ENCODE measurements at regions not wholly inside any gene's neighbourhood (a gene's known extent, or its start where the extent isn't known, plus 50 kb on each side); places are given as distances from the start of the nearest gene placed in this dataset.

DNA sequence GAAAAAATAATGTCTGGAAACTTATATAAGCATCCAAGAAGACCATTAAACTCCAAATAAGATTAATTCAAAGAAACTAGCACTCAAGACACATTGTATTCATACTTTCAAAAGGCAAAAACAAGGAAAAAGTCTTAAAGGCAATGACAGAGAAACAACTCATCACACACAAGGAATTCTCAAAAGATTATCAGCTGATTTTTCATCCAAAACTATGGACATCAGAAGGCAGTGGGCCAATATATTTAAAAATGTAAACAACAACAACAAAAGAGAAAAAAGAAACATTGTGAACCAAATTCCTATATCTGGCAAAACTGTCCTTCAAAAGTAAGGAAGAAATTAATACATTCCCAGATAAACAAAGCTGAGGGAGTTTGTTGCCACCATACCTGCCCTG is 711.4 kb upstream of the GALNTL6 start:
- no peak for DNase-seq (ENCODE audit: low read depth, low spot score)
- no peak overlapping the region for H3K4me2 ChIP-seq (ENCODE audit: low read length)
- BruUV-seq (replicated peaks): no TSS peak
- no peaks in the 10 kb centered on the region for H3K4me1 ChIP-seq (ENCODE audit: control insufficient read depth in 1 of 2, insufficient read depth in 2 of 2, low read length in 2 of 2)
- ATAC-seq: no peak
- H3K9me2 ChIP-seq (ENCODE audit: insufficient read depth): no peaks in the 10 kb centered on the region
- H4K20me1 ChIP-seq (ENCODE audit: insufficient read depth): no peaks in the 10 kb centered on the region
- TF ChIP-seq POLR2AphosphoS5 (IDR thresholded peaks at IDR 0.05; ENCODE audit: low read depth, low read length) (no peak), CBX3 (IDR thresholded peaks at IDR 0.05; ENCODE audit: low read depth) (peak; percentile 63; the same call in 1 of the 2 replicates)
- H3K9ac ChIP-seq (ENCODE audit: low read length): no peak overlapping the region
- no peak overlapping the region for H2AFZ ChIP-seq (ENCODE audit: low read depth, low read length, poor library complexity, severe bottlenecking)
- POLR2A ChIA-PET: no interaction called here
- no peaks in the 10 kb centered on the region for H3K27me3 ChIP-seq (ENCODE audit: insufficient read depth, low read length)
- no peak overlapping the region for H3K27ac ChIP-seq (ENCODE audit: low read depth, low read length)
- H3K79me2 ChIP-seq (ENCODE audit: insufficient read depth, low read length): no peaks in the 10 kb centered on the region
- H3K4me3 ChIP-seq (replicated peaks in 1 of 2; ENCODE audit: low read depth in 1 of 2, low read length in 2 of 2): no peak overlapping the region
- intact Hi-C loops (cut with micrococcal nuclease): no loop called here
- CTCF ChIA-PET: no interaction called here
- H3K9me3 ChIP-seq (ENCODE audit: control insufficient read depth in 1 of 2, insufficient read depth in 1 of 2, low read depth in 1 of 2, low read length in 2 of 2): 0 out of 4 replicates have a peak, but pooled peaks cover 6 to 9% of the 10 kb centered on the region in 2 experiments
- RAD21 ChIA-PET (ENCODE audit: low non-redundant PET in 1 of 2, low total read pairs in 2 of 2, uncharacterized antibody in 2 of 2, unreplicated experiment in 2 of 2): no interaction called here
- no peaks in the 10 kb centered on the region for H3K36me3 ChIP-seq (ENCODE audit: control insufficient read depth in 1 of 2, insufficient read depth in 2 of 2, low read length in 2 of 2)

- H3K4me1 ChIP-seq (ENCODE audit: control insufficient read depth in 1 of 2, insufficient read depth in 2 of 2, low read length in 2 of 2): no peaks in the 10 kb centered on the region
- no peaks in the 10 kb centered on the region for H3K36me3 ChIP-seq (ENCODE audit: control insufficient read depth in 1 of 2, insufficient read depth in 2 of 2, low read length in 2 of 2)
- ChIA-PET CTCF (no interaction called here), POLR2A (no interaction called here), RAD21 (ENCODE audit: low non-redundant PET in 1 of 2, low total read pairs in 2 of 2, uncharacterized antibody in 2 of 2, unreplicated experiment in 2 of 2) (no interaction called here)
- H2AFZ ChIP-seq (ENCODE audit: low read depth, low read length, poor library complexity, severe bottlenecking): no peak overlapping the region
- no peak for DNase-seq (ENCODE audit: low read depth, low spot score)
- no peak overlapping the region for H3K4me2 ChIP-seq (ENCODE audit: low read length)
- no peaks in the 10 kb centered on the region for H3K9me2 ChIP-seq (ENCODE audit: insufficient read depth)
- H3K4me3 ChIP-seq (replicated peaks in 1 of 2; ENCODE audit: low read depth in 1 of 2, low read length in 2 of 2): no peak overlapping the region
- no peaks in the 10 kb centered on the region for H4K20me1 ChIP-seq (ENCODE audit: insufficient read depth)
- intact Hi-C loops (cut with micrococcal nuclease): no loop called here
- H3K9me3 ChIP-seq (ENCODE audit: control insufficient read depth in 1 of 2, insufficient read depth in 1 of 2, low read depth in 1 of 2, low read length in 2 of 2): no peaks in the 10 kb centered on the region
- no peaks in the 10 kb centered on the region for H3K27me3 ChIP-seq (ENCODE audit: insufficient read depth, low read length)
- no peak for ATAC-seq
- H3K9ac ChIP-seq (ENCODE audit: low read length): no peak overlapping the region
- no peak overlapping the region for H3K27ac ChIP-seq (ENCODE audit: low read depth, low read length)
- H3K79me2 ChIP-seq (ENCODE audit: insufficient read depth, low read length): no peaks in the 10 kb centered on the region
- no TSS peak for BruUV-seq (replicated peaks)
- TF ChIP-seq ZNF274 (IDR thresholded peaks at IDR 0.05; ENCODE audit: low read depth, low read length): no peak
- no peak for TF ChIP-seq TCF7L2 (IDR thresholded peaks at IDR 0.05; ENCODE audit: borderline replicate concordance, extremely low read depth, insufficient read depth, insufficient read length)
- TF ChIP-seq YY1 (IDR thresholded peaks at IDR 0.05; ENCODE audit: extremely low read depth, insufficient replicate concordance, low read depth, low read length): no peak
- TF ChIP-seq, protein P1, sequence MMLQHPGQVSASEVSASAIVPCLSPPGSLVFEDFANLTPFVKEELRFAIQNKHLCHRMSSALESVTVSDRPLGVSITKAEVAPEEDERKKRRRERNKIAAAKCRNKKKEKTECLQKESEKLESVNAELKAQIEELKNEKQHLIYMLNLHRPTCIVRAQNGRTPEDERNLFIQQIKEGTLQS (IDR thresholded peaks at IDR 0.05): no peak
- TF ChIP-seq EGR1 (IDR thresholded peaks at IDR 0.05; ENCODE audit: low read depth): no peak
- no peak for TF ChIP-seq ZFX (IDR thresholded peaks at IDR 0.05)
- TF ChIP-seq JUND (IDR thresholded peaks at IDR 0.05): no peak
- TF ChIP-seq, protein P2, sequence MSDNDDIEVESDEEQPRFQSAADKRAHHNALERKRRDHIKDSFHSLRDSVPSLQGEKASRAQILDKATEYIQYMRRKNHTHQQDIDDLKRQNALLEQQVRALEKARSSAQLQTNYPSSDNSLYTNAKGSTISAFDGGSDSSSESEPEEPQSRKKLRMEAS (IDR thresholded peaks at IDR 0.05): no peak
Measured at GRCh38 chr4:171087089-171087488, 726.1 kb upstream of the GALNTL6 start.
